IMR-90 (cell line): ENCODE measurements at regions not wholly inside any gene's neighbourhood (a gene's known extent, or its start where the extent isn't known, plus 50 kb on each side); places are given as distances from the start of the nearest gene placed in this dataset.

Experiments used
- ATAC-seq: fragments of 200-7000 bp; cut with Tn5 transposase; 2 replicates; pipeline ENCODE4 v1.9.1; 2020; ENCODE audit warnings: low read depth, mild to moderate bottlenecking, moderate library complexity
- BruUV-seq: library from RNA; stranded (reverse); fragments of 400-500 nt; replicated peaks from 2 replicates; lab custom pipeline; 2021; lab: Mats Ljungman, UMichigan
- CTCF ChIA-PET: fragments of 300-600 bp; formaldehyde crosslinking; extraction: SDS; loops from one replicate; lab custom pipeline; 2021; ENCODE audit warnings: antibody characterized with exemption; lab: Yijun Ruan, JAX
- POLR2A ChIA-PET: fragments of 300-600 bp; sonication (Branson Sonifier 250); formaldehyde crosslinking; loops from one replicate; lab custom pipeline; 2022; ENCODE audit warnings: antibody characterized with exemption; ENCODE audit not compliant: unreplicated experiment; lab: Charles Lee
- DNase-seq: peaks from one replicate; pipeline ENCODE4 v3.0.0; 2013
- H2AFZ ChIP-seq: replicated peaks from 2 replicates; pipeline ENCODE3; 2013; ENCODE audit warnings: low read length, mild to moderate bottlenecking; ENCODE audit not compliant: poor library complexity
- H2AK5ac ChIP-seq: 2 replicates; pipeline ENCODE4 v1.6.1; 2013; ENCODE audit warnings: low read depth, low read length, inconsistent platforms
- H2AK9ac ChIP-seq: replicated peaks from 2 replicates; pipeline ENCODE3; 2013; ENCODE audit warnings: mild to moderate bottlenecking, low read depth, low read length, moderate library complexity; ENCODE audit not compliant: poor library complexity
- H2BK120ac ChIP-seq: 2 replicates; pipeline ENCODE4 v1.6.1; 2013; ENCODE audit warnings: low read depth, low read length, inconsistent platforms
- H2BK15ac ChIP-seq: 3 replicates; pipeline ENCODE4 v1.6.1; 2013; ENCODE audit warnings: low read depth, low read length, inconsistent platforms
- H2BK20ac ChIP-seq: 2 replicates; pipeline ENCODE4 v1.6.1; 2013; ENCODE audit warnings: low read depth, mild to moderate bottlenecking, inconsistent platforms, low read length, moderate library complexity
- H2BK5ac ChIP-seq: 2 replicates; pipeline ENCODE4 v1.6.1; 2013; ENCODE audit warnings: mild to moderate bottlenecking, low read depth, low read length, inconsistent platforms; ENCODE audit not compliant: poor library complexity, severe bottlenecking
- H3K14ac ChIP-seq: replicated peaks from 2 replicates; pipeline ENCODE4 v1.6.1; 2013; ENCODE audit warnings: low read depth, low read length, inconsistent platforms
- H3K18ac ChIP-seq: 2 replicates; pipeline ENCODE4 v1.6.1; 2013; ENCODE audit warnings: low read depth, low read length, control low read depth
- H3K23ac ChIP-seq: 2 replicates; pipeline ENCODE4 v1.6.1; 2013; ENCODE audit warnings: low read depth, low read length, inconsistent platforms
- H3K27ac ChIP-seq: 2 replicates; pipeline ENCODE4 v1.5.1; 2013; ENCODE audit warnings: mild to moderate bottlenecking, control low read depth, low read length; ENCODE audit not compliant: insufficient read depth
- H3K27me3 ChIP-seq: 2 replicates; pipeline ENCODE4 v1.6.1; 2013; ENCODE audit warnings: low read length; ENCODE audit not compliant: control insufficient read depth, insufficient read depth
- H3K36me3 ChIP-seq: 2 replicates; pipeline ENCODE4 v1.6.1; 2013; ENCODE audit warnings: low read length, mixed read lengths; ENCODE audit not compliant: control insufficient read depth, insufficient read depth
- H3K4ac ChIP-seq: 2 replicates; pipeline ENCODE4 v1.6.1; 2013; ENCODE audit warnings: low read depth, low read length, inconsistent platforms
- H3K4me1 ChIP-seq: 2 replicates; pipeline ENCODE4 v1.6.1; 2013; ENCODE audit warnings: low read length, mixed read lengths; ENCODE audit not compliant: control insufficient read depth, insufficient read depth
- H3K4me2 ChIP-seq: 2 replicates; pipeline ENCODE4 v1.6.1; 2013; ENCODE audit warnings: low read depth, mild to moderate bottlenecking, control low read depth, low read length, moderate library complexity
- H3K4me3 ChIP-seq: 2 replicates; pipeline ENCODE4 v1.5.1; 2013; ENCODE audit warnings: low read depth, mild to moderate bottlenecking, control low read depth, low read length, moderate library complexity; ENCODE audit not compliant: insufficient read depth
- H3K56ac ChIP-seq: 2 replicates; pipeline ENCODE4 v1.6.1; 2013; ENCODE audit warnings: low read length, inconsistent platforms; ENCODE audit not compliant: insufficient read depth; ENCODE audit errors: extremely low read depth
- H3K79me1 ChIP-seq, 2 experiments: 2 replicates each; pipeline ENCODE4 v1.6.1; 2013; ENCODE audit warnings: low read length in 2 of 2, inconsistent platforms in 1 of 2, low read depth in 1 of 2
- H3K9ac ChIP-seq: 2 replicates; pipeline ENCODE4 v1.6.1; 2013; ENCODE audit warnings: low read depth, low read length, control low read depth
- H3K9me1 ChIP-seq: 2 replicates; pipeline ENCODE4 v1.6.1; 2013; ENCODE audit warnings: low read length, inconsistent platforms; ENCODE audit not compliant: insufficient read depth
- H3K9me3 ChIP-seq: 2 replicates; pipeline ENCODE4 v1.6.1; 2013; ENCODE audit warnings: low read length; ENCODE audit not compliant: control insufficient read depth, insufficient read depth
- H4K20me1 ChIP-seq: 2 replicates; pipeline ENCODE4 v1.6.1; 2013; ENCODE audit warnings: low read length, inconsistent platforms; ENCODE audit not compliant: insufficient read depth
- H4K5ac ChIP-seq: 2 replicates; pipeline ENCODE4 v1.6.1; 2013; ENCODE audit warnings: mild to moderate bottlenecking, low read depth, low read length, control low read depth
- H4K8ac ChIP-seq, 2 experiments: 2 replicates each; pipeline ENCODE4 v1.6.1; 2013; ENCODE audit warnings: low read depth in 2 of 2, low read length in 2 of 2, control low read depth in 1 of 2, inconsistent platforms in 1 of 2
- H4K91ac ChIP-seq: 2 replicates; pipeline ENCODE4 v1.6.1; 2013; ENCODE audit warnings: low read depth, low read length, inconsistent platforms; ENCODE audit not compliant: insufficient read depth
- BHLHE40 ChIP-seq: fragments of 150-350 bp; IDR thresholded peaks from 2 replicates; pipeline ENCODE4 v1.6.1; 2016; ENCODE audit warnings: mild to moderate bottlenecking, low read depth, low read length
- CHD1 ChIP-seq: IDR thresholded peaks from 2 replicates; pipeline ENCODE4 v1.6.1; 2012; ENCODE audit warnings: low read depth, low read length, improper control_type of control experiment
- CTCF ChIP-seq: conservative IDR thresholded peaks from 2 replicates; pipeline ENCODE4 v1.5.1; 2012; ENCODE audit warnings: mild to moderate bottlenecking, low read depth, low read length, improper control_type of control experiment
- ELK1 ChIP-seq: fragments of 150-350 bp; IDR thresholded peaks from 2 replicates; pipeline ENCODE4 v1.6.1; 2016; ENCODE audit warnings: low read depth, mild to moderate bottlenecking, low read length, moderate library complexity, borderline replicate concordance
- FOS ChIP-seq: fragments of 150-350 bp; IDR thresholded peaks from 2 replicates; pipeline ENCODE4 v1.6.1; 2016; ENCODE audit warnings: low read depth, low read length
- MAFK ChIP-seq: IDR thresholded peaks from 2 replicates; pipeline ENCODE4 v1.6.1; 2012; ENCODE audit warnings: low read depth, low read length, improper control_type of control experiment
- MAZ ChIP-seq: IDR thresholded peaks from 2 replicates; pipeline ENCODE4 v1.6.1; 2012; ENCODE audit warnings: low read depth, mild to moderate bottlenecking, low read length, improper control_type of control experiment, moderate library complexity, borderline replicate concordance
- MXI1 ChIP-seq: IDR thresholded peaks from 2 replicates; pipeline ENCODE4 v1.6.1; 2012; ENCODE audit warnings: low read depth, mild to moderate bottlenecking, low read length, moderate library complexity, borderline replicate concordance
- POLR2A ChIP-seq: IDR thresholded peaks from 2 replicates; pipeline ENCODE4 v1.6.1; 2012; ENCODE audit warnings: mild to moderate bottlenecking, low read depth, low read length
- RCOR1 ChIP-seq: IDR thresholded peaks from 2 replicates; pipeline ENCODE4 v1.6.1; 2012; ENCODE audit warnings: mild to moderate bottlenecking, low read length, improper control_type of control experiment; ENCODE audit not compliant: insufficient replicate concordance
- RFX5 ChIP-seq: IDR thresholded peaks from 2 replicates; pipeline ENCODE4 v1.8.0; 2012; ENCODE audit warnings: low read depth, mild to moderate bottlenecking, low read length, moderate library complexity
- SMC3 ChIP-seq: fragments of 150-350 bp; IDR thresholded peaks from 2 replicates; pipeline ENCODE4 v1.6.1; 2016; ENCODE audit warnings: low read depth, mild to moderate bottlenecking, antibody characterized with exemption, low read length, moderate library complexity
- USF2 ChIP-seq: fragments of 150-350 bp; IDR thresholded peaks from 2 replicates; pipeline ENCODE4 v1.6.1; 2017; ENCODE audit warnings: mild to moderate bottlenecking, antibody characterized with exemption, low read length, low read depth
- WGBS, 2 experiments: methylation state at CpG; one replicate each; pipeline versions ENCODE4 v1.1.5 to v1.1.7; 2013; ENCODE audit warnings: missing lambda C conversion rate in 2 of 2; ENCODE audit not compliant: insufficient read length in 1 of 2; ENCODE audit errors: extremely low coverage in 2 of 2; 5-methylcytosine and 5-hydroxymethylcytosine counted together
- dilution Hi-C: fragments of 300-500 bp; cut with HindIII; formaldehyde crosslinking; loops from one replicate; pipeline ENCODE4 v1.14.3; 2018; ENCODE audit warnings: low sequenced_read_pairs; ENCODE audit not compliant: unreplicated experiment
- in situ Hi-C: fragments of 300-500 bp; cut with MboI; formaldehyde crosslinking; loops from 3 replicates; pipeline ENCODE4 v1.14.3; 2019; ENCODE audit warnings: low sequenced_read_pairs, inconsistent platforms, mixed read lengths
- intact Hi-C: fragments of 100-400 bp; cut with micrococcal nuclease; formaldehyde crosslinking; loops from 2 replicates; pipeline ENCODE4 v1.10.0; 2022

GRCh38 chr10:120995768-120996167 is 144.6 kb downstream of the WDR11 start:
- in situ Hi-C loops (no loop called here), dilution Hi-C loops (no loop called here), intact Hi-C loops (no loop called here)
- Histone ChIP-seq H4K20me1 (no peaks in the 10 kb centered on the region), H3K79me1 (no peaks in the 10 kb centered on the region), H3K18ac (no peak overlapping the region), H2BK20ac (no peak overlapping the region), H2AFZ (no peak overlapping the region), H3K27me3 (no peaks in the 10 kb centered on the region), H2BK5ac (no peak overlapping the region), H3K14ac (no peak overlapping the region), H3K4me3 (no peak overlapping the region), H3K23ac (no peak overlapping the region), H2BK120ac (no peak overlapping the region), H3K56ac (no peak overlapping the region), H3K36me3 (no peaks in the 10 kb centered on the region), H3K27ac (no peak overlapping the region), H3K4ac (no peak overlapping the region), H3K4me1 (no peaks in the 10 kb centered on the region), H3K9me3 (peaks cover 41% of the 10 kb centered on the region), H4K91ac (no peak overlapping the region), H3K4me2 (no peak overlapping the region), H4K5ac (no peak overlapping the region), H2AK9ac (no peak overlapping the region), H3K9me1 (no peaks in the 10 kb centered on the region), H2AK5ac (no peak overlapping the region), H4K8ac (no peak overlapping the region), H3K9ac (no peak overlapping the region), H2BK15ac (no peak overlapping the region)
- 40% methylated on average over 1 of the region's 4 CpGs; no CpG with 5 or more reads in 1 of the 2 experiments for WGBS, 2 experiments
- no TSS peak for BruUV-seq
- TF ChIP-seq BHLHE40 (no peak), FOS (no peak), ELK1 (no peak), CTCF (no peak), MAFK (no peak), CHD1 (no peak), SMC3 (no peak), RFX5 (no peak), RCOR1 (no peak), MAZ (no peak), USF2 (no peak), MXI1 (no peak), POLR2A (no peak)
- ChIA-PET CTCF (no interaction called here), POLR2A (no interaction called here)
- DNase-seq (no peak), ATAC-seq (no peak)
